BLaER1 treated with 17β-estradiol and CSF1 and Interleukin-3, amounts not matched to agents 10 nM and 100 nM (cell line): ENCODE measurements at regions not wholly inside any gene's neighbourhood (a gene's known extent, or its start where the extent isn't known, plus 50 kb on each side); places are given as distances from the start of the nearest gene placed in this dataset.

Experiments used
- H3K27ac ChIP-seq, 11 experiments: shearing (Covaris generic); formaldehyde crosslinking; 2 replicates each; pipeline ENCODE4 v1.8.1; 2022
- H3K27me3 ChIP-seq, 11 experiments: shearing (Covaris generic); formaldehyde crosslinking; 2 replicates each; pipeline ENCODE4 v1.8.1; 2022
- H3K36me3 ChIP-seq, 11 experiments: shearing (Covaris generic); formaldehyde crosslinking; 2 replicates each; pipeline ENCODE4 v1.8.1; 2022
- H3K4me1 ChIP-seq, 10 experiments: shearing (Covaris generic); formaldehyde crosslinking; 2 replicates each; pipeline ENCODE4 v1.8.1; 2022
- H3K4me2 ChIP-seq, 11 experiments: shearing (Covaris generic); formaldehyde crosslinking; 2 replicates each; pipeline ENCODE4 v1.8.1; 2022
- H3K4me3 ChIP-seq, 10 experiments: shearing (Covaris generic); formaldehyde crosslinking; 2 replicates each; pipeline ENCODE4 v1.8.1; 2022
- H3K9ac ChIP-seq, 11 experiments: shearing (Covaris generic); formaldehyde crosslinking; 2 replicates each; pipeline ENCODE4 v1.8.1; 2022
- H3K9me3 ChIP-seq, 11 experiments: shearing (Covaris generic); formaldehyde crosslinking; replicated peaks in 1 of 11; 2 replicates each; pipeline ENCODE4 v1.8.1; 2022
- H4K20me1 ChIP-seq, 11 experiments: shearing (Covaris generic); formaldehyde crosslinking; 2 replicates each; pipeline ENCODE4 v1.8.1; 2022
- Cebpa-rat ChIP-seq, 11 experiments: shearing (Covaris generic); IDR thresholded peaks; 2 replicates each; pipeline ENCODE4 v1.8.1; 2022

DNA sequence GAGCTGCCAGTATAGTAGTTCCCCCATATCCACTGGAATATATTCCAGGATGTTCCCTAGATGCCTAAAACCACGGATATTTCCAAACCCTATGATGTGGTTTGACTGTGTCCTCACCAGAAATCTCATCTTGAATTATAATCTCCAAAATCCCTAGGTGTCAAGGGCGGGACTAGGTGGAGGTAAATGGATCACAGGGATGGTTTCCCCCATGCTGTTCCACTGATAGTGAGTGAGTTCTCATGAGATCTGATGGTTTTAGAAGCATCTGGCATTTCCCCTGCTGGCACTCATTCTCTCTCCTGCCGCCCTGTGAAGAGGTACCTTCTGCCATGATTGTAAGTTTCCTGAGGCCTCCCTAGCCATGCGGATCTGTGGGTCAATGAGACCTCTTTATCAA is 168.6 kb downstream of the MAF start:
- Histone ChIP-seq H3K9me3 (peaks cover 0 to 21% (median 0%) of the 10 kb centered on the region in 11 experiments; a peak in 5 of 22 replicates), H3K4me3 (no peak overlapping the region), H3K4me2 (no peak overlapping the region), H3K36me3 (no peaks in the 10 kb centered on the region), H4K20me1 (no peaks in the 10 kb centered on the region), H3K27ac (no peak overlapping the region), H3K9ac (no peak overlapping the region), H3K4me1 (peaks cover 0 to 15% (median 0%) of the 10 kb centered on the region in 10 experiments; a peak in 3 of 20 replicates), H3K27me3 (no peaks in the 10 kb centered on the region; a peak in 1 of 22 replicates)
- TF ChIP-seq Cebpa-rat (IDR thresholded peaks at IDR 0.05): no peak

DNA sequence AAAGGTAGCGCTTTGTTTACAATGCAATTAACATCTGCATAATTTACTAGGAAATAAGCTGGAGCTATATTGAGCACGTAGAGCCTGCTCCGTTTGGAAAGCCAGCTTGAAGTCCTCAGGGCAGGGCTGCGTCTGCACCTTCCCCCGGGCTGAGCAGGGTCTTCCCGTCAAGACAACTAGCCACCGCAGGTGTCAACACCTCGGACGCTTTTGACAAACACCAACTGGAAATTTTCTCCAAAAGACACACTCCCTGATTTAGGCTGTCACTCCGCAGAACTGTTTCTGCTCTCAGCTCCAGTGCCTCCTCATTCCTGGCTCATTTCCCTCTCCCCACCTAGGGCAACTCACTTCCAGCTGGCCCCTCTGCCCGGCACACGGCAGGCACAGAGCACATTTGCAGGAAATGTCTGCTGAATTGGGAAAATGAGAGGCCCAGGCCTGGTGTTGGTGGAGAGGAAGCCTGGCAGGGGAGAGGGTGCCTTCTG is 170.3 kb downstream of the MAF start:
- Histone ChIP-seq H4K20me1 (no peaks in the 10 kb centered on the region), H3K27ac (no peak overlapping the region; a peak in 1 of 22 replicates), H3K4me1 (peaks cover 0 to 15% (median 4%) of the 10 kb centered on the region in 10 experiments; a peak in 11 of 20 replicates), H3K4me2 (peak overlapping the region in 2 of 11 experiments; percentile 17 to 61; a peak in 3 of 22 replicates), H3K27me3 (no peaks in the 10 kb centered on the region; a peak in 1 of 22 replicates), H3K9ac (peak overlapping the region in 1 of 11 experiments; percentile 10; a peak in 1 of 22 replicates), H3K4me3 (no peak overlapping the region), H3K36me3 (no peaks in the 10 kb centered on the region), H3K9me3 (peaks cover 0 to 21% (median 0%) of the 10 kb centered on the region in 11 experiments; a peak in 5 of 22 replicates)
- no peak for TF ChIP-seq Cebpa-rat (IDR thresholded peaks at IDR 0.05)

GRCh38 chr16:79429381-79430190 is 171.0 kb downstream of the MAF start:
- peaks cover 0 to 18% (median 7%) of the 10 kb centered on the region in 10 experiments; a peak in 11 of 20 replicates for H3K4me1 ChIP-seq
- H3K27me3 ChIP-seq: no peaks in the 10 kb centered on the region; a peak in 1 of 22 replicates
- H3K27ac ChIP-seq: no peak overlapping the region
- TF ChIP-seq Cebpa-rat (IDR thresholded peaks at IDR 0.05): no peak
- H3K36me3 ChIP-seq: no peaks in the 10 kb centered on the region
- H3K9me3 ChIP-seq: peaks cover 0 to 21% (median 0%) of the 10 kb centered on the region in 11 experiments; a peak in 5 of 22 replicates
- H3K4me2 ChIP-seq: peak overlapping the region in 1 of 11 experiments; percentile 61; a peak in 2 of 22 replicates
- H3K4me3 ChIP-seq: no peak overlapping the region
- H3K9ac ChIP-seq: no peak overlapping the region
- H4K20me1 ChIP-seq: no peaks in the 10 kb centered on the region

GRCh38 chr16:79426663-79427062 is 173.9 kb downstream of the MAF start:
- Histone ChIP-seq H3K36me3 (no peaks in the 10 kb centered on the region), H3K4me1 (peaks cover 0 to 44% (median 8%) of the 10 kb centered on the region in 10 experiments; a peak in 14 of 20 replicates), H3K4me3 (no peak overlapping the region), H3K4me2 (no peak overlapping the region), H3K9ac (no peak overlapping the region), H3K27ac (no peak overlapping the region), H3K9me3 (peaks cover 0 to 9% (median 0%) of the 10 kb centered on the region in 11 experiments; a peak in 5 of 22 replicates), H4K20me1 (no peaks in the 10 kb centered on the region), H3K27me3 (no peaks in the 10 kb centered on the region; a peak in 1 of 22 replicates)
- no peak for TF ChIP-seq Cebpa-rat (IDR thresholded peaks at IDR 0.05)

DNA sequence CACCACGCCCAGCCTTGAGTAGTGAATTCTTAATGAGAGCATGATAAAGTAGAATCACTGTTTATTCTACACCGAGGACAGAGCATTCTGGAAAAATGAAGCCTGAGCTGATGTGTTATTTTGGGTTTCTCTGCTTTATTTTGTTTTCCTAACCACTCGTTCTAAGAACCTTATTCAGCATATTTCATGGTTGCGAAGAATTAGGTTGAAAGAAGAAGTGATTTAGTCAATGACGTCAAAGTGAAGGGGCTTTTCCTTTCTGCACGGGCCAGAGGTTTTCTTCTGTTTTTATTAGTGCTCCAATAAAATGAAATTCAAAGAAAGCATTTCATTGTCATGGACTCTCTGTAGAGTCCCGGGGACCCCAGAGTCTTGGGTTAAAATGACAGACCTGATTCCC is 178.5 kb downstream of the MAF start:
- no peak overlapping the region for H3K4me3 ChIP-seq
- no peak for TF ChIP-seq Cebpa-rat (IDR thresholded peaks at IDR 0.05)
- H3K9ac ChIP-seq: peak overlapping the region in 2 of 11 experiments; percentile 61 to 64; a peak in 2 of 22 replicates
- no peaks in the 10 kb centered on the region for H3K27me3 ChIP-seq
- H3K36me3 ChIP-seq: no peaks in the 10 kb centered on the region
- H3K27ac ChIP-seq: peak overlapping the region in 3 of 11 experiments; percentile 37 to 87 (median 80); a peak in 5 of 22 replicates
- peak overlapping the region in 3 of 11 experiments; percentile 46 to 86 (median 82); a peak in 6 of 22 replicates for H3K4me2 ChIP-seq
- no peaks in the 10 kb centered on the region for H4K20me1 ChIP-seq
- peaks cover 0 to 6% (median 0%) of the 10 kb centered on the region in 11 experiments; a peak in 2 of 22 replicates for H3K9me3 ChIP-seq
- H3K4me1 ChIP-seq: peaks cover 6 to 79% (median 25%) of the 10 kb centered on the region in 10 experiments; a peak in 19 of 20 replicates

DNA sequence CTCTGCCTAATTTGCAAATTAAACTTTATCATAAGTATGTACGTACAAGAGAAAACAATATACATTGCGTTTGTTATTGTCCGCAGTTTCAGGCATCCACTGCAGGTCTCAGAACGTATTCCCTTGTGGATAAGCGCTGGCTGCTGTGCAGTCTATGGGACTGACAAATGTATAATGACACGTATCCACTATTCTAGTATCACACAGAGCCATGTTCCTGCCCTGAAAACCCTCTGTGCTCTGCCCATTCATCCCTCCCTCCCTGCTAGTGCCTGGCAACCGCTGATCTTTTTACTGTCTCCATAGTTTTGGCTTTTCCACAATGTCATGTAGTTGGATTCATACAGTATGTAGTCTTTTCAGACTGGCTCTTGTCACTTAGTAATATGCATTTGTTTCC is 179.4 kb downstream of the MAF start:
- Histone ChIP-seq H3K36me3 (no peaks in the 10 kb centered on the region), H3K4me3 (no peak overlapping the region), H3K9ac (peak overlapping the region in 1 of 11 experiments; percentile 61; a peak in 1 of 22 replicates), H3K4me1 (peaks cover 6 to 89% (median 30%) of the 10 kb centered on the region in 10 experiments; a peak in 19 of 20 replicates), H3K9me3 (peaks cover 0 to 6% (median 0%) of the 10 kb centered on the region in 11 experiments; a peak in 2 of 22 replicates), H4K20me1 (no peaks in the 10 kb centered on the region), H3K27me3 (no peaks in the 10 kb centered on the region), H3K27ac (peak overlapping the region in 2 of 11 experiments; percentile 80 to 87; a peak in 3 of 22 replicates), H3K4me2 (peak overlapping the region in 3 of 11 experiments; percentile 46 to 86 (median 82); a peak in 6 of 22 replicates)
- TF ChIP-seq Cebpa-rat (IDR thresholded peaks at IDR 0.05): no peak

DNA sequence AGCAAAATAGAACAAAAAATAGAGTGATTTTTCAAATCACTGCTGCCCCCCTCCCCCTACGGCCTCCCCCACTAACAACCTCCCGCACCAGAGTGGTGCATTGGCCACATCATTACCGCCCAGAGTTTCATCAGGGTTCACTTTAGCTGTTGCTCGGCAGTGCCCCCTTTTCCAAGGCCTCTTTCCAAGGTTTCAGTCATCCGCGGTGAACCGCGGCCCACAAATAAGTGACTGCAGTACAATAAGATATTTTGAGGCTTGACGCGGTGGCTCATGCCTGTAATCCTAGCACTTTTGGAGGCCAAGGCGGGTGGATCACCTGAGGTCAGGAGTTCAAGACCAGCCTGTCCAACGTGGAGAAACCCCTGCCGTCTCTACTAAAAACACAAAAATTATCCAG is 180.0 kb downstream of the MAF start:
- Histone ChIP-seq H3K4me1 (peaks cover 4 to 93% (median 31%) of the 10 kb centered on the region in 10 experiments; a peak in 19 of 20 replicates), H3K27me3 (no peaks in the 10 kb centered on the region), H3K4me2 (peak overlapping the region in 2 of 11 experiments; percentile 82 to 86; a peak in 4 of 22 replicates), H3K36me3 (no peaks in the 10 kb centered on the region), H3K9ac (no peak overlapping the region), H3K27ac (peak overlapping the region in 2 of 11 experiments; percentile 6 to 77; a peak in 2 of 22 replicates), H3K4me3 (no peak overlapping the region), H3K9me3 (peaks cover 0 to 6% (median 0%) of the 10 kb centered on the region in 11 experiments; a peak in 2 of 22 replicates), H4K20me1 (no peaks in the 10 kb centered on the region)
- TF ChIP-seq Cebpa-rat (IDR thresholded peaks at IDR 0.05): no peak

DNA sequence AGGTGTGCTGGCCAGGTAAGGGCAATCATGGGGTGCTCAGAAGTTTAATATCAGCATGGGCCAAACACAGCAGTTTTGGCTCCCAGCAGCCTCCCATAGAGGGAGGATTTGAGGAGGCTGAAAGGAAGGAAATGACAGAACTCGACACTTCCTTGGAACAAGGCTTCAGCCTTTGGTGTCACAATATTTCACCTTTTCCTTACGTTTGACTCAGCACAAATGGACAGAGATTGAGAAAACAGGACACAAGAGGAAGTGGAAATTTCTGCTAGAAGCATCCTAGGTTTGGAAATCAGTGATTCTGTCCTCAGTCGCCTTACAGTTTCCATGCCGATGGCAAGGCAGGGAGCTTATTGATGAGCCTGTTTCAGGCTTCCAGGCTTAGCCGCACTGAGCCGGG is 181.4 kb downstream of the MAF start:
- peaks cover 0 to 99% (median 27%) of the 10 kb centered on the region in 10 experiments; a peak in 14 of 20 replicates for H3K4me1 ChIP-seq
- H4K20me1 ChIP-seq: no peaks in the 10 kb centered on the region
- H3K9ac ChIP-seq: peak overlapping the region in 3 of 11 experiments; percentile 22 to 50 (median 42); a peak in 3 of 22 replicates
- TF ChIP-seq Cebpa-rat (IDR thresholded peaks at IDR 0.05): peak in 6 of 11 experiments; percentile 36 to 87 (median 77); a peak in 8 of 22 replicates
- H3K36me3 ChIP-seq: no peaks in the 10 kb centered on the region
- H3K9me3 ChIP-seq: peaks cover 0 to 6% (median 0%) of the 10 kb centered on the region in 11 experiments; a peak in 2 of 22 replicates
- no peak overlapping the region for H3K4me3 ChIP-seq
- H3K27me3 ChIP-seq: no peaks in the 10 kb centered on the region
- peak overlapping the region in 8 of 11 experiments; percentile 30 to 86 (median 70); a peak in 16 of 22 replicates for H3K4me2 ChIP-seq
- peak overlapping the region in 5 of 11 experiments; percentile 47 to 77 (median 67); a peak in 11 of 22 replicates for H3K27ac ChIP-seq
